ENCODE measurements at regions not wholly inside any gene's neighbourhood (a gene's known extent, or its start where the extent isn't known, plus 50 kb on each side); places are given as distances from the start of the nearest gene placed in this dataset.
"Not testable (repeated sequence)": the region's sequence is repeated elsewhere in the genome, so short reads cannot be mapped to it uniquely, and the experiment has no call there.

DNA sequence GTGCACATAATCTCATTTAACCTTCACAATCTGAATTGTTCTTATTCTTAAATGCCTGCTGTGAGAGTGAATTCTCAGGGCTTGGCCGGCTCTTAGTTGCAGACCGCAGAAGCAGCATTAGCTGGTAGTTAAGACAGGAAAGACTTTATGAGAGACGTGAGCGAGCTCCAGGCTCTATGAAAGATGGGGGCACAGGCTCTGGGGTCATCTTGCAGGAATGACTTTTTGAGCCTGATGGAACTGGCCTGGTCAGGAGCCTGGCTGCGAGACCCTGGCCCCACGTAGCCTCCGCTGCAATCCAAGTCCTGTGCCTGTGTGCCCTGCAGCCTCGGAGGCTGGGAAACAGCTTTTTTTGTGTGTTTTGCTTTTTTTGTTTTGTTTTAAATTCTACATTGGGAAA is 958.8 kb upstream of the ZNF722 start:
- Mint-ChIP-seq H3K36me3 (ENCODE audit: low read depth) (no peaks in the 10 kb centered on the region), H3K27ac (no peak overlapping the region), H3K9me3 (peaks cover 57% of the 10 kb centered on the region), H3K27me3 (no peaks in the 10 kb centered on the region), H3K4me1 (ENCODE audit: low read depth) (no peaks in the 10 kb centered on the region), H3K4me3 (no peak overlapping the region)
- intact Hi-C loops (cut with micrococcal nuclease) = no loop called here

DNA sequence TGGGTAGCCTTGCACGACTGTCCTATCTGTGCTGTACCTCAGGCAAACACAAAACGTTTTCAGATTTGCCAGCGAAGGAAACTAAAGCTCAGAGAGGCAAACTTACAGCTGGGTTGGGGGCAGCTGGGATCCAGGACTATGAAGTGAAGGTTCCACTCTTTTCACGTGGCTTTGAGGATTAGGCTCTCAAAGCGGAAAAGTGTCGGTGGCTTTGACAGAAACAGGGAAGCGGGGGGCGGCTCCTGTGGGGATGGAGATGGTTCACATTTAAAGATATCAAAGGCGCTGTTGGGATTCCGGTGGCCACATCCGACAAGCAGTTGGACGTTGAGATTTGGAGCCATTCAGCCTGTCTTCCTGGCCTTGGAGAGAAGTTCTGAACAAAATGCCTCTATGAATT is 958.3 kb upstream of the ZNF722 start:
- H3K36me3 Mint-ChIP-seq (ENCODE audit: low read depth) = no peaks in the 10 kb centered on the region
- no peaks in the 10 kb centered on the region for H3K4me1 Mint-ChIP-seq (ENCODE audit: low read depth)
- no peak overlapping the region for H3K4me3 Mint-ChIP-seq
- peaks cover 53% of the 10 kb centered on the region for H3K9me3 Mint-ChIP-seq
- H3K27ac Mint-ChIP-seq = no peak overlapping the region
- intact Hi-C loops (cut with micrococcal nuclease) = no loop called here
- no peaks in the 10 kb centered on the region for H3K27me3 Mint-ChIP-seq

DNA sequence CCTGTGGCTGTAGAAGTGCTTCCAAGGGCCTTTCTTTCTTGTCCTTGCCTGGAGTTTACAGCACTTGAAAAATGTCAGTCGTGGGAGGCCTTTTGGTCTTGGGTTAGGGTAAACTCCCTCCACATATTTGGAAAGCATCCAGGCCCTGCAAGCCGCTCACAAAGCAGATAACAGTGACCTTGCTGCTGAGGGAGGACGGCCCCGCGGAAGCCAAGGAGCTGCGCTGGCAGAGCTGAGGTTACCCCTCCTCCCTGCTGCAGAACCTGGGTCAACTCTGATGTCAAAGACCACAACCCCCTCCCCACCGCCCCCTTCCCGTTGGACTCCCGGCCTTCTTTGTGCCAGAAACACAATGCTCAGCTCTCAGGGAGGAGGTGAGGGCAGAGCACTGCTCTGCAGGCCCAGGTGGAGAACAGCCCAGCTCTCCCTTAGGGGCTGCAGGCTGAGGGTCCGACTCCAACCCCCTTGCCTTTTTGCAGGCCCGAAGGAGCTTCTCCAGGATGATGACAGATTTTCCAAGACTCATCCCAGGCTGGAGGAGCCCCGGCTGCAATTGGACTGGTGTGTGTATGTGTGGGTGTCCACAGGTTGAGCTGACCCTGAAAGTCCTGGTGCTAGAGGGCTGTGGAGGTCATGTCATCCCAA is 957.6 kb upstream of the ZNF722 start:
- H3K9me3 Mint-ChIP-seq = peaks cover 48% of the 10 kb centered on the region
- H3K27me3 Mint-ChIP-seq = no peaks in the 10 kb centered on the region
- H3K4me1 Mint-ChIP-seq (ENCODE audit: low read depth) = no peaks in the 10 kb centered on the region
- H3K27ac Mint-ChIP-seq = no peak overlapping the region
- H3K4me3 Mint-ChIP-seq = no peak overlapping the region
- no peaks in the 10 kb centered on the region for H3K36me3 Mint-ChIP-seq (ENCODE audit: low read depth)
- intact Hi-C loops (cut with micrococcal nuclease) = no loop called here

DNA sequence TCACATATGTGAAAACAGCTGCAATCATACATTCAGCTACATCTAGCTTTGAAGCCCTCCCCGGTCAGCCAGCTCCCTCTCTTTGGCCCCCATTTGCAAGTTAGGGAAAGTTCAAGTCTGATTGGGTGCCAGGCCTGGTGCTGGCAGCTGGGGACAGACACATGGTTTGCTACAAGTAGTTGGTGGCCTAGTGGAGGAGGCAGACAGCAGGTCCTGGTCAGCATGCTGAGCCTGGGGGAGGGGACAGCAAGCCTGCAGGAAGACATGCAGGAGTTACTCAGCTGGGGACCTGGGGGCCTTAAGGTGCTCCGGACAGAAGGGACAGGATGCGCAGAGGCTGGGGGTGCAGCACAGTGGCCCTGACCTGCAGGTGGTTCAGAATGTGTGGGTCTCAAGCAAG is 956.9 kb upstream of the ZNF722 start:
- Mint-ChIP-seq H3K9me3 (peaks cover 42% of the 10 kb centered on the region), H3K27ac (no peak overlapping the region)

DNA sequence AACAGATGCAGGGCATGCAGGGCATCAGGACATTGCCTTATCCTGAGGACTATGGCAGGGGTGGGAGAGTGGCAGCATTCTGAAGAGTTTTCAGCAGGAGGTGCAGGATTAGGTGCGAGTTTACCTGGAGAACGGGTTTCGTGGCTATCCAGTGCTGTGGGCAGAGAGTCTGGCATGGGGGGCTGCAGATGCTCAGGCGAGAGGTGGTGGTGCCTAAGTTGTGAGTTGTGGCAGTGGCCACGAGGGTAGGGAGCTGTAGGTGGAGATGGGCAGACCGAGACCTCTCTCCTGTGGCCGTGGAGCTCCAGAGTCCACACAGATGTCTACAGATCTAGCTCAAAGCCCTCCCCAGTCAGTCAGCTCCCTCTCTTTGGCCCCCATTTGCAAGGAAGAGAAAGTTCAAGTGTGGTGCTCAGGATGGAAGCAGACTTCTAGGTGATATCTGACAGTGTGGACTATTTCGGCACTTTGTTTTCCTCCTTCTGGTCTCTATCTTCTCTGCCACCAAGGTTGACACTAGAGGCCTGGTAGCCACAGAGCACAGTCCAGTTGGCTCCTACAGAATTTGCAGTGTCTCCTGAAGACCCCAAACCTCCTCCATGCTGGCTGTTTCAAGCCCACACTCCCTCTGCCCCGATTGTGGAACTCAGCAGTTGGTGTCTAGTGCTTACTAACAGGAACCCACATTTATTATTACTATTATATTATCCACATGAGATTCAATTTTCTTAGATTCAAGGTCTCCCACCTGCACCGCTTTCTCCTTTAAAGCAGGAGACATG is 955.7 kb upstream of the ZNF722 start:
- Mint-ChIP-seq H3K9me3 (peaks cover 42% of the 10 kb centered on the region), H3K27ac (no peak overlapping the region), H3K36me3 (ENCODE audit: low read depth) (no peaks in the 10 kb centered on the region), H3K4me1 (ENCODE audit: low read depth) (no peaks in the 10 kb centered on the region), H3K27me3 (no peaks in the 10 kb centered on the region), H3K4me3 (no peak overlapping the region)
- intact Hi-C loops (cut with micrococcal nuclease) = no loop called here

More for the DNA sequence above, 956.9 kb upstream of the ZNF722 start:
- intact Hi-C loops (cut with micrococcal nuclease) = no loop called here
- Mint-ChIP-seq H3K36me3 (ENCODE audit: low read depth) (no peaks in the 10 kb centered on the region), H3K27me3 (no peaks in the 10 kb centered on the region), H3K4me1 (ENCODE audit: low read depth) (no peaks in the 10 kb centered on the region), H3K4me3 (no peak overlapping the region)

DNA sequence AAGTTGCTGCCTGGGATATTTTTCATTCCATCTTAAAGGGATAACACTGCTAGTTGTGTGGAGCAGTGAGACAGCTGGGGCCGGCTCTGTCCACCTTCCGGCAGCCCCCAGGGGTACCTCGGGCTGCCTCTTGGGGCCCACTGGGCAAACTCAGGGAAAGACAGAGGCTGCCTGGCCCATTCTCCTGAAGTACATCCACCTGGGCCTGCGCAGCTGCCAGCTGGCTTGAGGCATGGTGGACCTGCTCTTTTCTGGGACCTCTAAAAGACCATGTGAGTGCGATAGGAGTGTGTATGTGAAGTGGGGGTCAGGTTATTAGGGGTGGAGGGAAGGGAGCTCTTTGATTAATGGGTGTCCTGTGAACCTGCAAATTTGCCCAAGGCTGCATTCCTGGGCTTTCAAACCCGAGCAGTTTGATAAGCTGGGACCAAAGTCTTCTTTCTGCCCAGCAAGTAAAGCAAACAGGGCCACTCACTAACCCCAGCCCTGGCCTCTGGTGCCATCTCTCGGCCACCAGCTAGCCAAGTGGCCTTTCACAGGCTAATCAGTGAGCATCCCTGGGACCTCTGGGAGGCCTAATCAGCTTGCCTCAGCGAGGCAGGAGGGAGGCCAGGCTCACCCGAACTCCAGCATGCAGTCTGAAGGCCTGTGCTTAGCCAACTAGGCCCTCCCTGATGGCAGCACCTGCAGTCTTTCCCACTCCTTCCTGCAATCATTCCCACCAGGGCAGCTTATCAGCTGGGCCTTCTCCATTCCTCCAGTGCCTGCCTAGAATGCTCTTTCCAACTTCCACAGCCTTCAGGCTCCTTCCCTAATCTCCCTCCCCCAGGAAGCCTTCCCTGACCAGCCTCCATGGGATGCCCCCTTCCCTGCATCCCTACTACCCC is 954.7 kb upstream of the ZNF722 start:
- Mint-ChIP-seq H3K36me3 (ENCODE audit: low read depth) (no peaks in the 10 kb centered on the region), H3K4me1 (ENCODE audit: low read depth) (no peaks in the 10 kb centered on the region), H3K9me3 (peaks cover 42% of the 10 kb centered on the region), H3K27ac (no peak overlapping the region), H3K27me3 (no peaks in the 10 kb centered on the region), H3K4me3 (no peak overlapping the region)
- intact Hi-C loops (cut with micrococcal nuclease) = no loop called here

DNA sequence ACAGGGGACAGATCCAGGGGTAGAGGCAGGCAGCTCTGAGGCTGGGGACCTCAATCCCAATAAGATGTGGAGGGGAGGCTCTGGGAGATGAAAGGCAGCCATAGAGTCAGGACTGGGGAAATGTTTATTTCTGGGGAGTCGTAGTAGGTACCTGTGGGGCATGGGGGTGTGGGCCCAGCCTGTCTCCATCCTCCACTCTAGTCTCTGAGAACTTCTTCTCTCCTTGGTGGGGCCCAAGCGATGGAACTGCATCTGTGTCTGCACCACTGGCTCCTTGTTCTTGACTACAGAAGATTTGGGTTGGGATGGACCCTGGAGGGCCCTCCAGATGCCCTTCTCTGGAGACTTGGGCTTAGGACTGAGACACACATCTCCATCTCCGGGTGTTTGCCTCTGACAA is 953.9 kb upstream of the ZNF722 start:
- H3K4me3 Mint-ChIP-seq = no peak overlapping the region
- intact Hi-C loops (cut with micrococcal nuclease) = no loop called here
- no peaks in the 10 kb centered on the region for H3K4me1 Mint-ChIP-seq (ENCODE audit: low read depth)
- H3K27ac Mint-ChIP-seq = no peak overlapping the region
- H3K9me3 Mint-ChIP-seq = peaks cover 36% of the 10 kb centered on the region
- H3K36me3 Mint-ChIP-seq (ENCODE audit: low read depth) = no peaks in the 10 kb centered on the region
- H3K27me3 Mint-ChIP-seq = no peaks in the 10 kb centered on the region

DNA sequence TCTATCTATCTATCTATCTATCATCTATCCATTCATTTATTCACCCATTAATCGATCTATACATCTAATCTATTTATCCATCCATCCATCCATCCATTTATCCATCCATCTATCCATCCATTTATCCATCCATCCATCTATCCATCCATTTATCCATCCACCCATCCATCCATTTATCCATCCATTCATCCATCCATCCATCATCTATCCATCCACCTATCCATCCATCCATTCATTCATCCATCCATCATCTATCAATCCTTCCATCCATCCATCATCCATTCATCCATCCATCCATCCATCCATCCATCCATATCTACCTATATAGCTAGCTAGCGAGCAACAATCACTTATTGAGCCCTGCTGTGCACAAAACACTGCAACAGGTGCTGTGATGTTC is 953.1 kb upstream of the ZNF722 start:
- no peaks in the 10 kb centered on the region for H3K36me3 Mint-ChIP-seq (ENCODE audit: low read depth)
- no peaks in the 10 kb centered on the region for H3K4me1 Mint-ChIP-seq (ENCODE audit: low read depth)
- H3K9me3 Mint-ChIP-seq = peaks cover 36% of the 10 kb centered on the region
- no peak overlapping the region for H3K4me3 Mint-ChIP-seq
- no peak overlapping the region for H3K27ac Mint-ChIP-seq
- intact Hi-C loops (cut with micrococcal nuclease) = no loop called here
- no peaks in the 10 kb centered on the region for H3K27me3 Mint-ChIP-seq

DNA sequence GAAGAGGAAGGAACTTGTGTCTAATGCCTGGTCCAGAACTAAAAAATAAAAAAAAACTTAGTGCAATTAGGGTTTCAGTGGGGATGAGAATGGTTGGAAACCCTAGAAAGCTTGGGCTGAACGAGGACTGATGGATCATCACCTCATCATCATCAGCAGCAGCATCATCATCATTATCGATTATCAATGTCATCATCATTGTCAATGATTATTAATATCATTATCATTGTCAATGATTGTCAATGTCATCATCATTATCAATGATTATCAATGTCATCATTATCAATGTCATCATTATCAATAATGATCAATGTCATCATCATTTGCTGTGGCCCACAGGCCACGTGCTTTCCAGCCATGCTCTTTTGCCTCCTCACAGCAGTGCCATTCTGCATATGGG is 952.0 kb upstream of the ZNF722 start:
- no peaks in the 10 kb centered on the region for H3K36me3 Mint-ChIP-seq (ENCODE audit: low read depth)
- H3K27me3 Mint-ChIP-seq = no peaks in the 10 kb centered on the region
- H3K4me3 Mint-ChIP-seq = no peak overlapping the region
- no peaks in the 10 kb centered on the region for H3K4me1 Mint-ChIP-seq (ENCODE audit: low read depth)
- H3K27ac Mint-ChIP-seq = no peak overlapping the region
- peaks cover 43% of the 10 kb centered on the region for H3K9me3 Mint-ChIP-seq
- intact Hi-C loops (cut with micrococcal nuclease) = no loop called here

DNA sequence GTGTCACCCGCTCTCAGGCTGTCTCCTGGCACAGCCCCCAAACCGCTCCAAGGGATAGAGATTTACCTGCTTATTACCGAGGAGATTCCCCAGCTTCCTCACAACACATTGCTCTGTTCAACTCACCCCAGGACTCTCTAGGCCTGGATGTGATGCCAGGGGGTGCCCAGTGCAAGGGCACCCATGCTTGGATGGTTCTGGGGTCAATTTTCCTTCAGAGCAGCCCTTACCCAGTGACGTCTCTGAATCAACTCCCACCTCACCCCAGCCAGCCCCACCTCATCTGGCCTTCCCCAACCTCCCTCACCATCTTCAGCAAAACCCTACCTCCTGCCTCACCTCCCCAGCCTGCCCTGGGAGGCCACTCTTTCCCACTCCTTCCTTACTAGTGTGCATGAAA is 951.6 kb upstream of the ZNF722 start:
- no peaks in the 10 kb centered on the region for H3K27me3 Mint-ChIP-seq
- H3K36me3 Mint-ChIP-seq (ENCODE audit: low read depth) = no peaks in the 10 kb centered on the region
- H3K4me3 Mint-ChIP-seq = no peak overlapping the region
- intact Hi-C loops (cut with micrococcal nuclease) = no loop called here
- no peak overlapping the region for H3K27ac Mint-ChIP-seq
- H3K4me1 Mint-ChIP-seq (ENCODE audit: low read depth) = no peaks in the 10 kb centered on the region
- H3K9me3 Mint-ChIP-seq = peaks cover 48% of the 10 kb centered on the region

DNA sequence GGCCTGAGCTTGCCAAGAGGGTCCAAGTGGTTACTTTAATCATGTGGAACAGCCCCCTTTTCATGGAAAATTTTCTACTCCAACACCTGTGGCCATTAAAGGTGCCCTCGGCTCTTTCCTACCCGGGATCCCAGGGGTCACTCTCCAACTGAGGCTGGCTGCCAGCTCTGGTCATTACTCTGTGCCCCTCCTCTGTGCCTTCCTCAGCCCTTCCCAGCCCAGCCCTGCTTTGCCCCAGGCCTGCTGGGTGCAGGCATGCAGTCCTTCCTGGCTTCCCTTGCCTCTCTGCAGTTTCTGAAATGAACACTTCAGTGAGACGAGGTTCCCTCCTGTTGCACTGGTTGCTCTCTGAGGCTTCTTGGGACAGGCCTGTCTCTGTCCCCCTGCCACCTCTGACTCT is 951.1 kb upstream of the ZNF722 start:
- no peak overlapping the region for H3K27ac Mint-ChIP-seq
- H3K36me3 Mint-ChIP-seq (ENCODE audit: low read depth) = no peaks in the 10 kb centered on the region
- intact Hi-C loops (cut with micrococcal nuclease) = no loop called here
- no peaks in the 10 kb centered on the region for H3K4me1 Mint-ChIP-seq (ENCODE audit: low read depth)
- H3K27me3 Mint-ChIP-seq = no peaks in the 10 kb centered on the region
- H3K9me3 Mint-ChIP-seq = peaks cover 53% of the 10 kb centered on the region
- H3K4me3 Mint-ChIP-seq = no peak overlapping the region

DNA sequence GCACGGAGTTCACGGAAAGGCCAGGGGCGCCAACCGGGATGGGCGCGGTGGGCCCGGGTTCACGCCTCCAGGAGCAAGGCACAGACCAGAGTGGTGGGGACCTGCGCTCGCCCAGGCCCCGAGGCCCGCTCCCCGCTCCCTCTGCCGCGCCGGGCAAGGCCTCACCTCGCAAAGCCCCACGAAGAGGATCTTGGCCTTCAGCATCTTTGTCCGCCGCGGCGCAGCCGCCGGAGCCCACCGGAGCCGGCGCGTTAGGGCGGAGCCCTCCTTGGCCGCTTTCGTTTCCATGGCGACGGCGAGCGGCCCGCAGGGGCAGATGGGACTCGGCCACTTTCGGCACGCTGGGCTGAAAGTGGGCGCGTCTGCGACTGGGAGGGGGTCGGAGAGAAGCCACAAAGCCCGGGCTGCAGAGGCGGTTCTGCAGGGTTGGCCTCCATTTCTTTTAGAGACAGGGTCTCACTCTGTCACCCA is 944.4 kb upstream of the ZNF722 start:
- H3K4me3 Mint-ChIP-seq = no peak overlapping the region
- intact Hi-C loops (cut with micrococcal nuclease) = no loop called here

DNA sequence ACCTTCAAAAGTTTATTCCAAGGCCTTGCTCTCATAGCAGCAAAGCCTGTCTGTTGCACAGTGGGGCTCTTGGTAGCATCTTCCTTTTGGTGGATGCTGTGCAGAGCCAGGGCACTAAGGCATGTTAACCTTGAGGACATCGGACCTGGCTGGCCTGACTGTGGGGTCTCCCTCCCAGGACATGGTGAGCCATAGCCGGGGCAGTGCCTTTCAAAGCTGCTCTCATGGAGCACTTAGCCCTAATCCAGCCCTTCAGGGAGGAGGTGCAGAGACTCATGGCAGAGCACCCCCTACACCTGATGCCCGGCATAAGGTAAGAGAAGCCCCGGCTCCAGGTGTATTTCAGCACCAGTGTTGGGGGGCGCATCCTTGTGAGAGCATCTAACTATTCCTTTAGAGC is 941.4 kb upstream of the ZNF722 start:
- no peaks in the 10 kb centered on the region for H3K36me3 Mint-ChIP-seq (ENCODE audit: low read depth)
- no peaks in the 10 kb centered on the region for H3K4me1 Mint-ChIP-seq (ENCODE audit: low read depth)
- peaks cover 67% of the 10 kb centered on the region for H3K9me3 Mint-ChIP-seq
- intact Hi-C loops (cut with micrococcal nuclease) = no loop called here
- no peak overlapping the region for H3K27ac Mint-ChIP-seq
- no peaks in the 10 kb centered on the region for H3K27me3 Mint-ChIP-seq
- no peak overlapping the region for H3K4me3 Mint-ChIP-seq

More for the DNA sequence above, 944.4 kb upstream of the ZNF722 start:
- Mint-ChIP-seq H3K27ac (no peak overlapping the region), H3K36me3 (ENCODE audit: low read depth) (no peaks in the 10 kb centered on the region), H3K4me1 (ENCODE audit: low read depth) (no peaks in the 10 kb centered on the region), H3K9me3 (peaks cover 77% of the 10 kb centered on the region), H3K27me3 (no peaks in the 10 kb centered on the region)

DNA sequence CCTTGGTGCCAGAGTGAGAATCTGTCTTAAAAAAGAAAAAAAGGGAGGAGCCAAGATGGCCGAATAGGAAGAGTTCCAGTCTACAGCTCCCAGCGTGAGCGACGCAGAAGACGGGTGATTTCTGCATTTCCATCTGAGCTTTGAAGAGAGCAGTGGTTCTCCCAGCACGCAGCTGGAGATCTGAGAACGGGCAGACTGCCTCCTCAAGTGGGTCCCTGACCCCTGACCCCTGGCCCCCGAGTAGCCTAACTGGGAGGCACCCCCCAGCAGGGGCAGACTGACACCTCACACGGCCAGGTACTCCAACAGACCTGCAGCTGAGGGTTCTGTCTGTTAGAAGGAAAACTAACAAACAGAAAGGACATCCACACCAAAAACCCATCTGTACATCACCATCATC is 937.9 kb upstream of the ZNF722 start:
- H3K4me3 Mint-ChIP-seq; H3K27ac Mint-ChIP-seq; H3K4me1 Mint-ChIP-seq (ENCODE audit: low read depth); H3K36me3 Mint-ChIP-seq (ENCODE audit: low read depth); intact Hi-C loops (cut with micrococcal nuclease); H3K27me3 Mint-ChIP-seq: not testable (repeated sequence)
- peaks cover 55% of the 10 kb centered on the region for H3K9me3 Mint-ChIP-seq
